ENCODE measurements at regions not wholly inside any gene's neighbourhood (a gene's known extent, or its start where the extent isn't known, plus 50 kb on each side); places are given as distances from the start of the nearest gene placed in this dataset.

DNA sequence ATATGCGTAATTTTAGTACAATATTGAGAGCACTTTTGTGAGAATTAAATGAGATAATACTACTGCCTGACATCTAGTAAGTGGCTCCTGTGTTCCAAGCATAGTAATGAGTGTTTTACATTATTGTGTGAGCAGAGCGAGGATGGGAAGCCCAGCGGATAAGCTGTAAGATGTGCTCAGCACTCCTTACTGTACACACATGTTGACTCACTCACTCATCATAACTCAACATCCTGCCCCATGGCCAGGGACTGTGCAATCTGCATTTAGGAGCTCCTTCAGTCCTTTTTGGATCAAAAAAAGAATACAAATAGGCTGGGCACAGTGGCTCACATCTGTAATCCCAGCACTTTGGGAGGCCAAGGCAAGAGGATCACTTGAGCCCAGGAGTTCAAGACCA is 72.9 kb upstream of the NEBL start:
- intact Hi-C loops (cut with DNase I; ENCODE audit: low total_unique reads): no loop called here
- TF ChIP-seq, protein P1, sequence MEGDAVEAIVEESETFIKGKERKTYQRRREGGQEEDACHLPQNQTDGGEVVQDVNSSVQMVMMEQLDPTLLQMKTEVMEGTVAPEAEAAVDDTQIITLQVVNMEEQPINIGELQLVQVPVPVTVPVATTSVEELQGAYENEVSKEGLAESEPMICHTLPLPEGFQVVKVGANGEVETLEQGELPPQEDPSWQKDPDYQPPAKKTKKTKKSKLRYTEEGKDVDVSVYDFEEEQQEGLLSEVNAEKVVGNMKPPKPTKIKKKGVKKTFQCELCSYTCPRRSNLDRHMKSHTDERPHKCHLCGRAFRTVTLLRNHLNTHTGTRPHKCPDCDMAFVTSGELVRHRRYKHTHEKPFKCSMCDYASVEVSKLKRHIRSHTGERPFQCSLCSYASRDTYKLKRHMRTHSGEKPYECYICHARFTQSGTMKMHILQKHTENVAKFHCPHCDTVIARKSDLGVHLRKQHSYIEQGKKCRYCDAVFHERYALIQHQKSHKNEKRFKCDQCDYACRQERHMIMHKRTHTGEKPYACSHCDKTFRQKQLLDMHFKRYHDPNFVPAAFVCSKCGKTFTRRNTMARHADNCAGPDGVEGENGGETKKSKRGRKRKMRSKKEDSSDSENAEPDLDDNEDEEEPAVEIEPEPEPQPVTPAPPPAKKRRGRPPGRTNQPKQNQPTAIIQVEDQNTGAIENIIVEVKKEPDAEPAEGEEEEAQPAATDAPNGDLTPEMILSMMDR (IDR thresholded peaks at IDR 0.05): no peak
- no peaks in the 10 kb centered on the region for H3K4me1 ChIP-seq
- no peaks in the 10 kb centered on the region for H3K27me3 ChIP-seq
- H3K9me3 ChIP-seq: no peaks in the 10 kb centered on the region
- no peak for DNase-seq
- H3K36me3 ChIP-seq: no peaks in the 10 kb centered on the region
- H3K4me3 ChIP-seq: no peak overlapping the region
- no peak overlapping the region for H3K27ac ChIP-seq
- 87 to 89% methylated on average over 2 to 3 of the region's 3 CpGs for WGBS, 2 donors (ENCODE audit: low coverage in 1 of 2)
- in situ Hi-C loops (cut with MboI; ENCODE audit: low pct_ligation_motif_present in 1 of 4, low pct_unique_long_range_greater_than_20kb in 1 of 4, low sequenced_read_pairs in 3 of 4): no loop called here

DNA sequence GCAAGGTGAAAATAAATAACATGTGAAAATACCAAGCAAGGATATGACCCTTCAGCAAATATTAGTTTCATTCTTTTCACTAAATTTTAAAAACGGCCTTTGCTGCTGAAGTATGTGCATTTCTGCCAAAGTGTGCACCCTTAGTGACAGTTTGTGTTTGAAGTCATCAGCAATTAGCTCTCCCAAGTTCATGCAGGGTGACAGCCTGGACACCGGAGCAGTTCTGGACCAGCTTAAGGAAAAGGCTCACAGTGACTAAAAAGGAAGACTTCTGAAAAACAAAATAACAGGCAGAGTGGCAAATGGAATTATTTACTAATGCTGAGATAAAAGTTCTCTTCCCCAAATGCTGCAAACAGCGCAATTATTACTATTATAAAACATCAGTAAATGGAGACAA is 69.3 kb upstream of the NEBL start:
- no peaks in the 10 kb centered on the region for H3K4me1 ChIP-seq
- H3K27ac ChIP-seq: no peak overlapping the region
- in situ Hi-C loops (cut with MboI; ENCODE audit: low pct_ligation_motif_present in 1 of 4, low pct_unique_long_range_greater_than_20kb in 1 of 4, low sequenced_read_pairs in 3 of 4) (no loop called here), intact Hi-C loops (cut with DNase I; ENCODE audit: low total_unique reads) (no loop called here)
- no peak for DNase-seq
- no peaks in the 10 kb centered on the region for H3K27me3 ChIP-seq
- H3K9me3 ChIP-seq: no peaks in the 10 kb centered on the region
- TF ChIP-seq, protein P1 (IDR thresholded peaks at IDR 0.05): no peak
- no peak for TF ChIP-seq POLR2AphosphoS5 (IDR thresholded peaks at IDR 0.05)
- no peak for TF ChIP-seq EP300 (IDR thresholded peaks at IDR 0.05; ENCODE audit: low read depth)
- TF ChIP-seq POLR2A (IDR thresholded peaks at IDR 0.05): no peak
- no peak overlapping the region for H3K4me3 ChIP-seq
- 89 to 91% methylated on average over 3 of the region's 3 CpGs for WGBS, 2 donors (ENCODE audit: low coverage in 1 of 2)
- H3K36me3 ChIP-seq: no peaks in the 10 kb centered on the region

DNA sequence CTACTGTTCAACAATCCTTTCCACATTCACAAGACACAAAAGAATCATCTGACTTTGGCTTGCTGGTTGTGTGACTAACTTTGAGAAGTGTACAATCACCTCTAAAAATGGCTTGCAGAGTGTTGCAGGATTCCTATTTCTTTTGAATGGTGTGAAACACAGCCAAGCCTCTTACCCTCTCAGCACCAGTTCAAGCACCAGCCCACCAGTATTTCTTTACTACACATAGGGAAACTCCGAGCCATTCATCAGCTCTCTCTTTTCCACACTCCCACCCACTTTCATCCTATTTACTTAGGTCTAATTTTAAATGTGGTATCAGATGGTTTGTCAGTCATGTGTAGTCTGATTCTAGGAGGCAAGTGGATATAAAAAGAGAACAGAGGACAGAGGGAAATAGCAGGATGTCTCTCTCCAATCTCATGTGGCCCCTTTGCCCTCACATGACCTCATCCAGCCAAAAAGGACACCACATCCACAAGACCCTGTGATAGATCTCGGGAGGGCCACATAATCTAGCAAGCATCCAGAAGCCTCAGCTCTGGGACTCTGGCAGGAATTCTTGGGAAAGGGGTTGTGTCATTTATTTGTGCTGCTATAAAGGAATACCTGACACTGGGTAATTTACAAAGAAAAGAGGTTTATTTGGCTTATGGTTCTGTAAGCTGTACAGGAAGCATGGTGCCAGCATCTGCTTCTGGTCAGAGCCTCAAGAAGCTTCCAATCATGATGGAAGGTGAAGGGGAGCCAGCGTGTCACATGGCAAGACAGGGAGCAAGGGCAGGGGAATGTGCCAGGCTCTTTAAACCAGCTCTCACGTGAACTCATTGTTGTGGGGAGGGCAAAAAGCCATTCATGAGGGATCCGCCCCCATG is 66.8 kb upstream of the NEBL start:
- no peak for DNase-seq
- no peaks in the 10 kb centered on the region for H3K4me1 ChIP-seq
- no peak overlapping the region for H3K4me3 ChIP-seq
- in situ Hi-C loops (cut with MboI; ENCODE audit: low pct_ligation_motif_present in 1 of 4, low pct_unique_long_range_greater_than_20kb in 1 of 4, low sequenced_read_pairs in 3 of 4): no loop called here
- no peaks in the 10 kb centered on the region for H3K9me3 ChIP-seq
- no peaks in the 10 kb centered on the region for H3K27me3 ChIP-seq
- H3K27ac ChIP-seq: no peak overlapping the region
- TF ChIP-seq, protein P1 (IDR thresholded peaks at IDR 0.05): no peak
- TF ChIP-seq POLR2AphosphoS5 (IDR thresholded peaks at IDR 0.05) (no peak), EP300 (IDR thresholded peaks at IDR 0.05; ENCODE audit: low read depth) (no peak), POLR2A (IDR thresholded peaks at IDR 0.05) (no peak)
- intact Hi-C loops (cut with DNase I; ENCODE audit: low total_unique reads): no loop called here
- H3K36me3 ChIP-seq: no peaks in the 10 kb centered on the region
- 50 to 87% methylated on average over 1 to 5 of the region's 5 CpGs for WGBS, 2 donors (ENCODE audit: low coverage in 1 of 2)

DNA sequence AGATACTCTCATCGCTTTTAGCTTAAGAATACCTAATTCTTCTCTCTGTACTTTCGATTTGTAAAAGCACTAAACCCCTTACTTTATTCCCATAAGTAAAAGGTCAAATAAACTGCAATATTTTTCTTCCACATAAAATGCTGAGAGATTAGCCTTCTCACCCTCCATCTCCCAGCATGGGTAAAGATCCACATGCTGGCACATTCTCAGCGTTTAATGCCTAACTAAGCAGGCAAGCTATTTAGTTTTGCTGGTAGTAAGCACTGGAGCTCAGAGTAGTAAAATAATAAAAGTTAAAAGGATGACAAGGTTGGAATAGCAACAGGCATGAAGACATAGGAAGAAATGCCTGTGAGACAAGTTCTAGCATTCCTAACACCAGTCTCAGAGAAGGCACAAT is 65.9 kb upstream of the NEBL start:
- intact Hi-C loops (cut with DNase I; ENCODE audit: low total_unique reads): no loop called here
- no peak for DNase-seq
- 44 to 47% methylated on average over 3 of the region's 3 CpGs for WGBS, 2 donors (ENCODE audit: low coverage in 1 of 2)

More for the DNA sequence above, 65.9 kb upstream of the NEBL start:
- H3K4me3 ChIP-seq: no peak overlapping the region
- H3K27me3 ChIP-seq: no peaks in the 10 kb centered on the region
- no peaks in the 10 kb centered on the region for H3K9me3 ChIP-seq
- H3K4me1 ChIP-seq: no peaks in the 10 kb centered on the region
- H3K36me3 ChIP-seq: no peaks in the 10 kb centered on the region
- H3K27ac ChIP-seq: no peak overlapping the region
- TF ChIP-seq, protein P1 (IDR thresholded peaks at IDR 0.05): no peak
- TF ChIP-seq POLR2A (IDR thresholded peaks at IDR 0.05) (no peak), POLR2AphosphoS5 (IDR thresholded peaks at IDR 0.05) (no peak)
- in situ Hi-C loops (cut with MboI; ENCODE audit: low pct_ligation_motif_present in 1 of 4, low pct_unique_long_range_greater_than_20kb in 1 of 4, low sequenced_read_pairs in 3 of 4): no loop called here
